ENCODE measurements at regions not wholly inside any gene's neighbourhood (a gene's known extent, or its start where the extent isn't known, plus 50 kb on each side); places are given as distances from the start of the nearest gene placed in this dataset.

DNA sequence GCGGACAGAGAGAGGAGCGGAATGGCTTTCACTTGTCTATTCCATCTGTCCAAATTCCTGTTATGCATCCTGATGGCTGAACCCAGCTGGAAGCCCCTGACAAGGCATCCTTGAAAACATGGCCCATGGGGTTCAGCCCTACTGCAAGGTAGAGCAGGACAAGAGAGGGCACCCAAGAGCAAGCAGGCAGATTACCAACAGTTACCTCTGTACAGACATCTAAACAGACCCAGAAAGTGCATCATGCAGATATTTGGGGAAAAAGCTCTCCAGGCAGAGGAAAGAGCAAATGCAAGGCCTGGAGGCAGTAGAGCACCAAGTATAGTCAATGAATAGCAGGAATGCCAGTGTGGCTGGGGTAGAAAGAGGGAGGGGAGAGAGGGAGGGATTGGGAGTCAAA, 407.5 kb downstream of the PCNX1 start:
- no peak for DNase-seq (ENCODE audit: low read depth)
- TF ChIP-seq, protein P1, sequence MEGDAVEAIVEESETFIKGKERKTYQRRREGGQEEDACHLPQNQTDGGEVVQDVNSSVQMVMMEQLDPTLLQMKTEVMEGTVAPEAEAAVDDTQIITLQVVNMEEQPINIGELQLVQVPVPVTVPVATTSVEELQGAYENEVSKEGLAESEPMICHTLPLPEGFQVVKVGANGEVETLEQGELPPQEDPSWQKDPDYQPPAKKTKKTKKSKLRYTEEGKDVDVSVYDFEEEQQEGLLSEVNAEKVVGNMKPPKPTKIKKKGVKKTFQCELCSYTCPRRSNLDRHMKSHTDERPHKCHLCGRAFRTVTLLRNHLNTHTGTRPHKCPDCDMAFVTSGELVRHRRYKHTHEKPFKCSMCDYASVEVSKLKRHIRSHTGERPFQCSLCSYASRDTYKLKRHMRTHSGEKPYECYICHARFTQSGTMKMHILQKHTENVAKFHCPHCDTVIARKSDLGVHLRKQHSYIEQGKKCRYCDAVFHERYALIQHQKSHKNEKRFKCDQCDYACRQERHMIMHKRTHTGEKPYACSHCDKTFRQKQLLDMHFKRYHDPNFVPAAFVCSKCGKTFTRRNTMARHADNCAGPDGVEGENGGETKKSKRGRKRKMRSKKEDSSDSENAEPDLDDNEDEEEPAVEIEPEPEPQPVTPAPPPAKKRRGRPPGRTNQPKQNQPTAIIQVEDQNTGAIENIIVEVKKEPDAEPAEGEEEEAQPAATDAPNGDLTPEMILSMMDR (conservative IDR thresholded peaks at IDR 0.05; ENCODE audit: low read depth, low read length): no peak

DNA sequence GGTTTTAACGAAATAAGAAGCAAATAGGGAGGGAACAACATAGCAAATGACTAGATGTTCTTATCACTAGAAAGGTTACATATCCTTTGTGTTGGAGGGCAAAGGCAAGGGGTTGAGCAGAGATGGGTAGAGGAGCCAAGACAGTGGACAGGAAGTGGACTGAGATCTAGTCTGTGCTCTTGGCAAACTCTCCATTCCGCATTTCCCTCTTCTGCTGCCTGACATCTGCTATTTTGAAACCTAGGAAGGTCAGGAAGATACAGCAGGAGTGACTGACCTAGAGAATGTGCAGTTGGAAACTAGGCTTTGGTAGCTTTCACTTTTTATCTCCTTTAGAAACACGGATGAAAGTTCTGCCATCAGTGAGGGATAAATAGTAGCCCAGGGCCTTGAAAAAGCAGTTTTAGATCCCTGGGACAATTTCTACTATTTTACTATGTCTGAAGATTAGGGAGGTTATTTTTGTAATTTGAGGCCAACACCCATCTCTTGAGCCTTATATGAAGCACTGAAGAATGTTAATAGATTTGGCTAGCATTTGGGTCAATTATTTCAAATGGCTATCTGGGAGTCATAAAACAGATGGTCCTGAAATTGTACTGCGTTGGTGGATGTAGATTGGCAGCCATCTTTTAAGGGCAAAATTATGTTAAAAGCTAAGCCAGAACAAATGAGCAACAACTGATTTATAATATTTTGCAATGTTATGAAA, 410.3 kb downstream of the PCNX1 start:
- TF ChIP-seq, protein P1 (conservative IDR thresholded peaks at IDR 0.05; ENCODE audit: low read depth, low read length): no peak
- DNase-seq (ENCODE audit: low read depth): no peak
- no peak overlapping the region for H3K4me3 ChIP-seq (ENCODE audit: low read depth, low read length)

More for the DNA sequence above, 407.5 kb downstream of the PCNX1 start:
- H3K4me3 ChIP-seq (ENCODE audit: low read depth, low read length): no peak overlapping the region

DNA sequence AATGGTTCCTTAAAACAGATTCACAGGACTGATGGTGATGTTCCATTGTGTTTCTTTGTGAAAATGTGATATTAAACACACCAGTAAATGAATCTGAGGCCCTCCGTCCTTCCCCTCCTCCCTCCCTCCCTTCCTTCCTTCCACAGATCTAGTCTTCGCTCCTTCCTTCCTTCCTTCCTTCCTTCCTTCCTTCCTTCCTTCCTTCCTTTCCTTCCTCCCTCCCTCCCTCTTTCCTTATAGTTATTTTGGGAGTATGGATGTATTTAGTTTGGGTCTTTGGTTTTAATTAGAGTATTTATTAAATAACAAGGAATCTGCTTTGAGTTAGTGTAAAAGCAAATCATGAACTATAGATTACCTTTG, 410.8 kb downstream of the PCNX1 start:
- DNase-seq (ENCODE audit: low read depth): no peak
- TF ChIP-seq, protein P1 (conservative IDR thresholded peaks at IDR 0.05; ENCODE audit: low read depth, low read length): no peak
- no peak overlapping the region for H3K4me3 ChIP-seq (ENCODE audit: low read depth, low read length)

DNA sequence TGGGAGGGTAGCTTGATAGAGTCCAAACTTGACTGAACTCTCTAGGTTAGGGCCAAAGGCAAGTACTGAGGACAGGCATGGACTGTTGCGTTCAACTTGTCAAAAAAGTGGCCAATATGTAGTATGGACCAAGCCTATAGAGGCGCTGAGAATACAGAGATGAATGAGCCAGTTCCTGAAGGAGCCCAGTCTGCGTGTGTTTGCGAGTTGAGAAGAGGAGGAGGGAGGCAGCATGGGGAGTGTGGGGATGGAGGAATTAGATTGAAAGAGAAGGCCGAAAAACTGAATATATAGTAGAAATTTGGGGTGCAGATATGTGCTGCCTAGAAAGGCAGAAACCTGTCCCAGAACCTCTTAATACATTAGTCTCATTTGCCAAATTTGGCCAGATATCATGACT, 412.4 kb downstream of the PCNX1 start:
- TF ChIP-seq, protein P1 (conservative IDR thresholded peaks at IDR 0.05; ENCODE audit: low read depth, low read length): peak; percentile 22
- H3K4me3 ChIP-seq (ENCODE audit: low read depth, low read length): peak overlapping the region; percentile 67
- DNase-seq (ENCODE audit: low read depth): peak; percentile 56

DNA sequence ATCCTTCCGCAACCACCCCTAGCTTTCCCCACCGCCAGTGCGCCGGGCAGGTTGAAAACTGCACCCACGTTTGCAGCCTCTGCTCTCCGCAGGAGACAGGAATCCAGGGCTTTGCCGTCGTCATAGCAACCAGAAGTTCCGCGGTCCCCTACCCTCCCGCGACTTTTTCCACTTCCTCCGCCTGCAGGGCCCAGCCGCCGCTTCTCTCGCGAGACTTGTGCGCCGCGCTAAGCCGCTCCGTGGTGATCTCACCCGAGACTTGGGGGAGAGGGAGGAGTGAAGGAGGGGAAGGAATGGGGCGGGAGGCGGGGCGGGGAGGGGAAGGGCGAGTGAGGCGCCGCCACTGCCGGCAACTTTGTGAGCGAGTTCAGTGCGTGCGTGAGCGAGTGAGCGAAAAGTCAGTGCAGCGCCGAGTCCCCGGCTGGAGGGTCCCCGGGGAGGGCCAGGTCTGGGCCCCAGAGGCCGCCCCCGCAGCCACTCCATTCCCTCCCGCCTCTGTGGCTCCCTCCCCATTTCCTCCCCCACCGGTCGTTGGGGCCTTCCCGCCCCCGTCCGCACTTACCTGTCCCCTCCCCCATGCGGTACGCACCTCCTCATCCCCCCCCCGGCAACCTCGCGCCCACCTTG, 413.0 kb downstream of the PCNX1 start, which contains the start of gene SIPA1L1:
Gene SIPA1L1, plus strand, starts transcription at position 370 of the 627 bp plus-strand sequence.
- H3K4me3 ChIP-seq (ENCODE audit: low read depth, low read length): peak within 1 kb of the TSS; percentile 87
- TF ChIP-seq, protein P1 (conservative IDR thresholded peaks at IDR 0.05; ENCODE audit: low read depth, low read length): no peak
- peak; percentile 100 for DNase-seq (ENCODE audit: low read depth)

DNA sequence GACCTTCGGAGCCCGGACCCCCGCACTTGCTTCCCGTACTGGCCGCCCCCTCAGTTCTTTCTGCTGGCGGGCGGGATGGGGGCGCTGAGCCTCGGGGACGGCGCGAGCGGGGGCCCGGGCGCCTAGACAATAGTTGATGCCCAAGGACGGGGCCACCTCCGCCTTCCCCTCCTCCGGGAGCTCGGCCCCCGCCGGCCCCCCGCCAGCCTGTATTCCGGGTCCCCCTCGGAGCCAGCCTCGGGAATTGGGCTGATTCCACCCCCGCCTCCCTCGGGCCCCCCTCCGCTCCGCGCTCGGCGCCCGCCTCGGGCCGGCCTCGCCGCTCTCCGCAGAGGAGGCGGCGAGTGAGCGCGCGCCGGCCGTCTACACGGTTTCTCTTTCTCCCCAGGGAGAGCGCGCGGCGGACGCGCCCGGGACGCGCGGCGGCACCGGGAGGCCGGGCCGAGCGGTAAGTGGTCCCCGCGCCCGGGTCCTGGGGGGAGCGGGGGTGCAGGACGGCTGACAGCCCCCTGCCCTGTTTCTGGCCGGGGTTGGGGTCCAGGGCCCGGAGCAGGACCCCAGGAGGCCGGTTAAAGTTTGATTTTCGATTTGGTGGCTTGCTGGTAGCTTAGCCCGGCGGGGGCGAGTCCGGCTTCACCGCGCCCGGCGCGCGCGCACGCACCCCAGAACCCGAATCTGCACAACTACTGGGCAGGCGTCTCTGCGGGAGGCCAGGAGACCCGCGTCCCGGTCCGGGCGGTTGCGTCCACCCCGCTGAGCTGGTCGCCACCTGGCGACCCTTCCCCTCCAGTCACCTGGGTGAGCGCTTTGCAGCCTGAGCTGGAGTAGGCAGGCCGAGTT, 413.7 kb downstream of the PCNX1 start:
- TF ChIP-seq, protein P1 (conservative IDR thresholded peaks at IDR 0.05; ENCODE audit: low read depth, low read length): no peak
- peak; percentile 70 for DNase-seq (ENCODE audit: low read depth)
- H3K4me3 ChIP-seq (ENCODE audit: low read depth, low read length): peak overlapping the region; percentile 87

Data from choroid plexus epithelial cell (primary cell).